ENCODE measurements at regions not wholly inside any gene's neighbourhood (a gene's known extent, or its start where the extent isn't known, plus 50 kb on each side); places are given as distances from the start of the nearest gene placed in this dataset.

DNA sequence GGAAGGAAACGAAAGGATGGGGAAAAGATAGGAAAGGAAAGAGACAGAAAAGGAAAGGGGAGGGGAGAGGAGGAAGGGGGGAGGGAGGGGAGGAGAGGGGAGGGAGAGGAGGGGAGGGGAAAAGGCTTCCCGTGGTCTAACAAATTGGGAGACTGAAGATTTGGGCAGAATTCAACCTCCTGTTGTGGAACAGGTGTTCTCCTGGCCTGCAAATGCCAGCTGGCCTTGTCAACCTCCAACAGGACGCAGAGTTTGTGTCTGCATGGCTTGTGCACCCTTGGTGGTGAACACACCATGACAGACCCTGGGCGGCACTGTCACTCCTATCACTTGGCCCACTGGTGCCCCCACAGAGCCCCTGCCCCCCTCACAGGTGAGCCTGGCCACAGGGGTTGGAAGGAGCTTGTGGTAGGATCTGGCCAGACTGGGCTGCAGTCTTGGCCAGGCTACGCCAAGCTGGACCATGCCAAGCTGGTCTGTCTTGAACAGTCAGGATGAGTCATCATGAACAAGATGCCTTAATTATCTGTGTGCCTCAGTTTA lies 321.6 kb downstream of the BCL11B start:
- no peaks in the 10 kb centered on the region for H3K36me3 Mint-ChIP-seq (ENCODE audit: low read depth, unreplicated experiment)
- Histone ChIP-seq H3K9me3 (ENCODE audit: insufficient read depth, low read depth, low read length) (no peaks in the 10 kb centered on the region), H3K4me3 (ENCODE audit: insufficient read depth, low read depth, low read length) (no peak overlapping the region), H3K4me2 (ENCODE audit: low read length) (no peak overlapping the region), H3K9ac (ENCODE audit: low read length) (no peak overlapping the region), H3K36me3 (ENCODE audit: insufficient read depth, low read length) (no peaks in the 10 kb centered on the region), H4K20me1 (ENCODE audit: insufficient read depth, low read length) (no peaks in the 10 kb centered on the region), H3K27me3 (ENCODE audit: insufficient read depth, low read length) (no peaks in the 10 kb centered on the region), H3K79me2 (ENCODE audit: insufficient read depth, low read length) (no peaks in the 10 kb centered on the region), H3K4me1 (ENCODE audit: insufficient read depth, low read length) (peaks cover 17% of the 10 kb centered on the region), H2AFZ (ENCODE audit: low read depth, low read length) (no peak overlapping the region), H3K27ac (ENCODE audit: low read depth, low read length) (no peak overlapping the region)
- peaks cover 4% of the 10 kb centered on the region for H3K9me3 Mint-ChIP-seq (ENCODE audit: unreplicated experiment)
- H3K4me1 Mint-ChIP-seq (ENCODE audit: low read depth, unreplicated experiment), result peaks cover 10% of the 10 kb centered on the region
- no peak overlapping the region for H3K4me3 Mint-ChIP-seq (ENCODE audit: unreplicated experiment)
- no peak for FAIRE-seq
- TF ChIP-seq, protein P1, sequence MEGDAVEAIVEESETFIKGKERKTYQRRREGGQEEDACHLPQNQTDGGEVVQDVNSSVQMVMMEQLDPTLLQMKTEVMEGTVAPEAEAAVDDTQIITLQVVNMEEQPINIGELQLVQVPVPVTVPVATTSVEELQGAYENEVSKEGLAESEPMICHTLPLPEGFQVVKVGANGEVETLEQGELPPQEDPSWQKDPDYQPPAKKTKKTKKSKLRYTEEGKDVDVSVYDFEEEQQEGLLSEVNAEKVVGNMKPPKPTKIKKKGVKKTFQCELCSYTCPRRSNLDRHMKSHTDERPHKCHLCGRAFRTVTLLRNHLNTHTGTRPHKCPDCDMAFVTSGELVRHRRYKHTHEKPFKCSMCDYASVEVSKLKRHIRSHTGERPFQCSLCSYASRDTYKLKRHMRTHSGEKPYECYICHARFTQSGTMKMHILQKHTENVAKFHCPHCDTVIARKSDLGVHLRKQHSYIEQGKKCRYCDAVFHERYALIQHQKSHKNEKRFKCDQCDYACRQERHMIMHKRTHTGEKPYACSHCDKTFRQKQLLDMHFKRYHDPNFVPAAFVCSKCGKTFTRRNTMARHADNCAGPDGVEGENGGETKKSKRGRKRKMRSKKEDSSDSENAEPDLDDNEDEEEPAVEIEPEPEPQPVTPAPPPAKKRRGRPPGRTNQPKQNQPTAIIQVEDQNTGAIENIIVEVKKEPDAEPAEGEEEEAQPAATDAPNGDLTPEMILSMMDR (IDR thresholded peaks at IDR 0.05; ENCODE audit: insufficient read depth, low read depth, low read length), result no peak
- TF ChIP-seq EZH2 (IDR thresholded peaks at IDR 0.05; ENCODE audit: insufficient read depth, low read length), result no peak
- no peak for DNase-seq (ENCODE audit: low read depth)
- H3K27ac Mint-ChIP-seq (ENCODE audit: unreplicated experiment), result no peak overlapping the region
- H3K27me3 Mint-ChIP-seq (ENCODE audit: low read depth, unreplicated experiment), result peaks cover 18% of the 10 kb centered on the region

DNA sequence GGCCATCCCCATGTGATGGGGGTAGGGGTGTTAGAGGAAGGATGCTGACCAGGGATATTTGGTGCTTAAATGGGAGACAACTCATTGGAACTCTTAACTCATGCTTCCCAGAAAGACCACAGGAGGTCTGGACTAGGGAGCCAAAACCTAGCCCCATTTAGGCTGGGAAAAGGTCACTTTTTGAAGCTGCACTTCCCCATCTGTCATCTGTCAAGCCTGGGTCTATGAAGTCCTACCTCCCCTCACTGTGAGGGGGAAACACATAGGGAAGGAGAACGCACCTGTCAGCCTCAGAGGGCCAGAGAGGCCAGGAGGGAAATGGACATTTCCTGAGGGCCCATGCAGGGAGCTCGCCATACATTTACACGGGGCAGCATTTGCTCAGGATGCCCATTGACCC lies 321.0 kb downstream of the BCL11B start:
- H3K4me1 Mint-ChIP-seq (ENCODE audit: low read depth, unreplicated experiment), result peaks cover 10% of the 10 kb centered on the region
- H3K4me3 Mint-ChIP-seq (ENCODE audit: unreplicated experiment), result no peak overlapping the region
- Histone ChIP-seq H3K36me3 (ENCODE audit: insufficient read depth, low read length) (no peaks in the 10 kb centered on the region), H3K4me2 (ENCODE audit: low read length) (no peak overlapping the region), H3K9me3 (ENCODE audit: insufficient read depth, low read depth, low read length) (no peaks in the 10 kb centered on the region), H3K4me3 (ENCODE audit: insufficient read depth, low read depth, low read length) (no peak overlapping the region), H3K9ac (ENCODE audit: low read length) (no peak overlapping the region), H4K20me1 (ENCODE audit: insufficient read depth, low read length) (no peaks in the 10 kb centered on the region), H3K4me1 (ENCODE audit: insufficient read depth, low read length) (peaks cover 17% of the 10 kb centered on the region), H3K79me2 (ENCODE audit: insufficient read depth, low read length) (no peaks in the 10 kb centered on the region), H3K27me3 (ENCODE audit: insufficient read depth, low read length) (no peaks in the 10 kb centered on the region), H2AFZ (ENCODE audit: low read depth, low read length) (no peak overlapping the region), H3K27ac (ENCODE audit: low read depth, low read length) (no peak overlapping the region)
- FAIRE-seq (no peak), DNase-seq (ENCODE audit: low read depth) (no peak)
- no peak for TF ChIP-seq EZH2 (IDR thresholded peaks at IDR 0.05; ENCODE audit: insufficient read depth, low read length)
- TF ChIP-seq, protein P1 (IDR thresholded peaks at IDR 0.05; ENCODE audit: insufficient read depth, low read depth, low read length), result no peak
- no peak overlapping the region for H3K27ac Mint-ChIP-seq (ENCODE audit: unreplicated experiment)
- H3K27me3 Mint-ChIP-seq (ENCODE audit: low read depth, unreplicated experiment), result peaks cover 23% of the 10 kb centered on the region
- H3K9me3 Mint-ChIP-seq (ENCODE audit: unreplicated experiment), result peaks cover 4% of the 10 kb centered on the region
- H3K36me3 Mint-ChIP-seq (ENCODE audit: low read depth, unreplicated experiment), result no peaks in the 10 kb centered on the region

DNA sequence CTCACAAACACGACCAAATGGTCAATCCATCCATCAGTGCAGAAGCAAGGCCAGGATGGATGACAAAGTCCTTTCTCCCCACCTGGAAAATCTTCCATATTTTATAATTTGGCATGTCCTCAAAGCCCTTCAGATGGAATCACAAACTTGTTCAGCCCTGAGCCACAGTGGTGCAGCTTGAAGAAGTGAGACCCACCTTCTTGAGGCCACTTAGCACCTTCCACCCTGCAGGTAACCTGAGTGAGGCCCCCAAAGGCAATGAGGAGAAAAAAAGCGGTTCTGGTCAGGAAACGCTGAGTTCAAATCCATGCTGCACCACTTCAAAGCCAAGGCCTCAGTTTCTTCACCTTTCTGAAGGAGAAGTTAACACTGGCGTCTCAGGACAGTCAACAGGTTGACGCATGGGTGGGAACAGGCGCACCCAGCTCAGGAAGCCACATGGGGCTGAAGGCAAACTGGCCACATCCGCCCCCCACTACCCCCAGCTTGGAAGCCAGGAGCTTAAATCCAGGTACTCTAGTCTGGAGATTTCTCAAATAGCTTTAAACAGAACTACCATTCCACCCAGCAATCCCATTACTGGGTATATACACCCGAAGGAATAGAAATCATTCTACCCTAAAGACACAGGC lies 320.4 kb downstream of the BCL11B start:
- Histone ChIP-seq H3K4me3 (ENCODE audit: insufficient read depth, low read depth, low read length) (no peak overlapping the region), H3K4me2 (ENCODE audit: low read length) (no peak overlapping the region), H3K9me3 (ENCODE audit: insufficient read depth, low read depth, low read length) (no peaks in the 10 kb centered on the region), H3K27me3 (ENCODE audit: insufficient read depth, low read length) (no peaks in the 10 kb centered on the region), H2AFZ (ENCODE audit: low read depth, low read length) (no peak overlapping the region), H4K20me1 (ENCODE audit: insufficient read depth, low read length) (no peaks in the 10 kb centered on the region), H3K4me1 (ENCODE audit: insufficient read depth, low read length) (peaks cover 17% of the 10 kb centered on the region), H3K9ac (ENCODE audit: low read length) (no peak overlapping the region), H3K27ac (ENCODE audit: low read depth, low read length) (no peak overlapping the region), H3K36me3 (ENCODE audit: insufficient read depth, low read length) (no peaks in the 10 kb centered on the region), H3K79me2 (ENCODE audit: insufficient read depth, low read length) (no peaks in the 10 kb centered on the region)
- Mint-ChIP-seq H3K9me3 (ENCODE audit: unreplicated experiment) (peaks cover 4% of the 10 kb centered on the region), H3K36me3 (ENCODE audit: low read depth, unreplicated experiment) (no peaks in the 10 kb centered on the region), H3K4me3 (ENCODE audit: unreplicated experiment) (no peak overlapping the region), H3K27me3 (ENCODE audit: low read depth, unreplicated experiment) (peaks cover 24% of the 10 kb centered on the region), H3K27ac (ENCODE audit: unreplicated experiment) (no peak overlapping the region), H3K4me1 (ENCODE audit: low read depth, unreplicated experiment) (peaks cover 10% of the 10 kb centered on the region)
- DNase-seq (ENCODE audit: low read depth), result no peak
- FAIRE-seq, result no peak
- TF ChIP-seq, protein P1 (IDR thresholded peaks at IDR 0.05; ENCODE audit: insufficient read depth, low read depth, low read length), result no peak
- no peak for TF ChIP-seq EZH2 (IDR thresholded peaks at IDR 0.05; ENCODE audit: insufficient read depth, low read length)

All from astrocyte (in vitro differentiated cells and primary cell).